Stomach (tissue), 8 donors: ENCODE measurements at regions not wholly inside any gene's neighbourhood (a gene's known extent, or its start where the extent isn't known, plus 50 kb on each side); places are given as distances from the start of the nearest gene placed in this dataset.
"Not testable (repeated sequence)": the region's sequence is repeated elsewhere in the genome, so short reads cannot be mapped to it uniquely, and the experiment has no call there.

ENCODE experiments used
- DNase-seq, 2 donors: peaks; one replicate each; pipeline versions ENCODE4 v3.0.0 to v3.0.0-alpha.2; 2013 to 2019
- H3K27ac ChIP-seq, 5 donors: fragments of 200-600 bp in 4 of 5; sonication (generic) in 4 of 5; one replicate each; pipeline ENCODE4 v1.5.1; 2013 to 2019; ENCODE audit warnings: mild to moderate bottlenecking in 1 of 5, moderate library complexity in 1 of 5
- H3K27me3 ChIP-seq, 3 donors: fragments of 200-600 bp; sonication (generic); one replicate each; pipeline ENCODE4 v1.5.1; 2017 to 2019; ENCODE audit warnings: mixed run types in 1 of 3
- H3K36me3 ChIP-seq, 4 donors: fragments of 200-600 bp; sonication (generic); 1 replicate in 3 of 4; 2 replicates in 1 of 4; pipeline ENCODE4 v1.5.1; 2016 to 2019
- H3K4me1 ChIP-seq, 4 donors: fragments of 200-600 bp; sonication (generic); one replicate each; pipeline ENCODE4 v1.5.1; 2016 to 2019
- H3K4me3 ChIP-seq, 4 donors: fragments of 200-600 bp; sonication (generic) in 3 of 4; one replicate each; pipeline ENCODE4 v1.5.1; 2016 to 2019; ENCODE audit warnings: mild to moderate bottlenecking in 1 of 4
- H3K9me3 ChIP-seq, 4 donors: fragments of 200-600 bp; sonication (generic); one replicate each; pipeline ENCODE4 v1.5.1; 2016 to 2019
- EP300 ChIP-seq: sonication (generic); formaldehyde crosslinking; IDR thresholded peaks from one replicate; pipeline ENCODE4 v1.6.1; 2017; ENCODE audit warnings: antibody characterized with exemption
- POLR2A ChIP-seq, 4 donors: fragments of 450-650 bp; IDR thresholded peaks; one replicate each; pipeline ENCODE4 v1.6.1; 2016; ENCODE audit warnings: antibody characterized with exemption in 4 of 4, control low read depth in 2 of 4, mild to moderate bottlenecking in 1 of 4, moderate library complexity in 1 of 4
- POLR2AphosphoS5 ChIP-seq, 3 donors: sonication (generic); formaldehyde crosslinking; IDR thresholded peaks; one replicate each; pipeline ENCODE4 v1.6.1; 2016; ENCODE audit warnings: antibody characterized with exemption in 3 of 3
- WGBS, 5 donors: extraction: QIAGEN DNeasy Blood & Tissue Kit in 3 of 5; methylation state at CpG; one replicate each; pipeline versions ENCODE4 v1.1.5 to v1.1.7; 2013 to 2018; 5-methylcytosine and 5-hydroxymethylcytosine counted together
- intact Hi-C: fragments of 100-400 bp; cut with DNase I; formaldehyde crosslinking; loops from one replicate; pipeline ENCODE4 v1.15.1; 2023; ENCODE audit warnings: low total_unique reads
- TF ChIP-seq, protein P1 (sequence below), 7 experiments: fragments of 450-650 bp in 4 of 7; fragments of 200-600 bp in 3 of 7; sonication (generic) in 3 of 7; IDR thresholded peaks; one replicate each; pipeline ENCODE4 v1.5.1; 2016 to 2019; ENCODE audit warnings: antibody characterized with exemption in 7 of 7, control low read depth in 2 of 7, mild to moderate bottlenecking in 1 of 7
- donor health status: healthy with polysubstance abuse.
- donor health status: Bipolar disorder and iron deficiency.
- donor health status: healthy.

GRCh38 chrX:150118476-150118875, 180.2 kb upstream of the EOLA2 start:
- no peak overlapping the region for H3K4me3 ChIP-seq
- intact Hi-C loops: no loop called here
- no peak for DNase-seq
- no peaks in the 10 kb centered on the region for H3K9me3 ChIP-seq
- H3K36me3 ChIP-seq: no peaks in the 10 kb centered on the region
- H3K27me3 ChIP-seq: no peaks in the 10 kb centered on the region
- TF ChIP-seq, protein P1, sequence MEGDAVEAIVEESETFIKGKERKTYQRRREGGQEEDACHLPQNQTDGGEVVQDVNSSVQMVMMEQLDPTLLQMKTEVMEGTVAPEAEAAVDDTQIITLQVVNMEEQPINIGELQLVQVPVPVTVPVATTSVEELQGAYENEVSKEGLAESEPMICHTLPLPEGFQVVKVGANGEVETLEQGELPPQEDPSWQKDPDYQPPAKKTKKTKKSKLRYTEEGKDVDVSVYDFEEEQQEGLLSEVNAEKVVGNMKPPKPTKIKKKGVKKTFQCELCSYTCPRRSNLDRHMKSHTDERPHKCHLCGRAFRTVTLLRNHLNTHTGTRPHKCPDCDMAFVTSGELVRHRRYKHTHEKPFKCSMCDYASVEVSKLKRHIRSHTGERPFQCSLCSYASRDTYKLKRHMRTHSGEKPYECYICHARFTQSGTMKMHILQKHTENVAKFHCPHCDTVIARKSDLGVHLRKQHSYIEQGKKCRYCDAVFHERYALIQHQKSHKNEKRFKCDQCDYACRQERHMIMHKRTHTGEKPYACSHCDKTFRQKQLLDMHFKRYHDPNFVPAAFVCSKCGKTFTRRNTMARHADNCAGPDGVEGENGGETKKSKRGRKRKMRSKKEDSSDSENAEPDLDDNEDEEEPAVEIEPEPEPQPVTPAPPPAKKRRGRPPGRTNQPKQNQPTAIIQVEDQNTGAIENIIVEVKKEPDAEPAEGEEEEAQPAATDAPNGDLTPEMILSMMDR (IDR thresholded peaks at IDR 0.05): no peak
- TF ChIP-seq EP300 (no peak), POLR2A (IDR thresholded peaks at IDR 0.05) (no peak), POLR2AphosphoS5 (IDR thresholded peaks at IDR 0.05) (no peak)
- no peak overlapping the region for H3K27ac ChIP-seq
- H3K4me1 ChIP-seq: no peaks in the 10 kb centered on the region
- WGBS, 5 donors: 70 to 89% (median 76%) methylated on average over 6 to 7 of the region's 7 CpGs

GRCh38 chrX:150119323-150119722, 181.0 kb upstream of the EOLA2 start:
- WGBS, 5 donors: 46 to 59% (median 57%) methylated on average over 2 of the region's 2 CpGs
- Histone ChIP-seq H3K9me3 (no peaks in the 10 kb centered on the region), H3K27ac (no peak overlapping the region), H3K4me3 (no peak overlapping the region), H3K36me3 (no peaks in the 10 kb centered on the region), H3K27me3 (no peaks in the 10 kb centered on the region), H3K4me1 (no peaks in the 10 kb centered on the region)
- TF ChIP-seq POLR2A (IDR thresholded peaks at IDR 0.05) (no peak), EP300 (no peak), POLR2AphosphoS5 (IDR thresholded peaks at IDR 0.05) (no peak)
- TF ChIP-seq, protein P1 (IDR thresholded peaks at IDR 0.05): no peak
- DNase-seq: peak in 1 of 2 donors; percentile 3
- intact Hi-C loops: no loop called here

GRCh38 chrX:150125045-150125444, 186.8 kb upstream of the EOLA2 start:
- H3K4me1 ChIP-seq, H3K36me3 ChIP-seq, intact Hi-C loops, DNase-seq, H3K27ac ChIP-seq, H3K4me3 ChIP-seq, H3K9me3 ChIP-seq, H3K27me3 ChIP-seq: not testable (repeated sequence)
- 80 to 96% (median 93%) methylated on average over 2 of the region's 2 CpGs for WGBS, 5 donors

DNA sequence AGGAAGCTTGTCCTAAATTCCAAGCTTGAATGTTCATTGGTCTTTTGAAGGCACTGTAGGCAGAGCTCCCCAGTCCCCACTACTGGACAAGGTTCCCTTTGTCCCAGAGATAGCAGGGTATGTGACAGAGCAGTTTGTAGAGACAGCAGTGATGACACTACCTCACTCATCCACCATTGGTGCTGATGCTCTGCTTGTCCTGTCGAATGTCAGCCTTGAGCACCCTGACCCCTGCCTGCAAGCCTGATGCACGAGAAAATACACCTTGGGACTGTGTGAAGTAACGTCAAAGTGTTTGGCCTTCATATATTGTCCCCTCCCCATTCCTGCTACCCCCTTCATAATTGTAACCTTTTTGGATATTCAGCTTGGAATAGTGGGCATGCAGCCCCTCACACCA, 188.9 kb upstream of the EOLA2 start:
- Histone ChIP-seq H3K4me1 (no peaks in the 10 kb centered on the region), H3K4me3 (no peak overlapping the region), H3K27ac (no peak overlapping the region), H3K36me3 (no peaks in the 10 kb centered on the region), H3K27me3 (no peaks in the 10 kb centered on the region), H3K9me3 (no peaks in the 10 kb centered on the region)
- intact Hi-C loops: no loop called here
- WGBS, 5 donors: 47 to 77% (median 68%) methylated on average over 3 of the region's 3 CpGs
- no peak for DNase-seq
- TF ChIP-seq POLR2A (IDR thresholded peaks at IDR 0.05) (no peak), POLR2AphosphoS5 (IDR thresholded peaks at IDR 0.05) (no peak), EP300 (no peak)
- TF ChIP-seq, protein P1 (IDR thresholded peaks at IDR 0.05): no peak

DNA sequence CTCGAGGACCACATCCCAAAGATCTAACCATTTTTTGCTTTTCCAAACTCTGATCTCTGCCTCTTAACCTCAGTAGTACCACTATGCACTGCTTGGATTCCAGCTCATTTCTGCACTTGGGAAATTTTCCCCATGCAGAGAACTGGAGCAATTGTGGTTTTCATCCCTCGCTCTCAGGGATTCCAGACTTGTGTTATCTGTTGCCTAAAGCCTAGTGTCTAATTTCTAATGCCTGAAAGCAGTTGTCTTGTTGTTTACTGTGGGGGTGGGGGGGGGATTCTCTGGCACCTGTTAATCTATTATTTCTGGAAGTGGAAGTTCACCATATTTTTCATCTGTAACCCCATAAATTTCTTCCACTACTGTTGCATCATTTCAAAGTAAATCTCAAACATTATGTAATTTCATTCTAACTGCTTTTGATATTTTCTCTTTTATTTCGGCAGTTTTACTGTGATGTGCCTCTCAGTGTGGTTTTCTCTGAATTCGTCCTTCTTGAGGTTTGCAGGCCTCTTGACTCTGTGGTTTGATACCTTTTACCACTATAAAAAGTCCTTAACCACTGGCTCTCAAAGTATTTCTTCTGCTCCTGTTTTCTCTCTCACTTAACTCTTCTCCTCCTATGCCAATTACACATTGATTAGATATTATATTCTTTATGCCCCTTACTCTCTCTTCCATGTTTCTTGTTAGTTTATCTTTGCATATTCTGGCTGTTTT, 205.6 kb upstream of the EOLA2 start:
- no peak overlapping the region for H3K27ac ChIP-seq
- TF ChIP-seq POLR2AphosphoS5 (IDR thresholded peaks at IDR 0.05) (no peak), EP300 (no peak), POLR2A (IDR thresholded peaks at IDR 0.05) (no peak)
- TF ChIP-seq, protein P1 (IDR thresholded peaks at IDR 0.05): no peak
- H3K36me3 ChIP-seq: no peaks in the 10 kb centered on the region
- intact Hi-C loops: no loop called here
- peaks cover 0 to 13% (median 2%) of the 10 kb centered on the region in 4 donors for H3K9me3 ChIP-seq
- no peaks in the 10 kb centered on the region for H3K4me1 ChIP-seq
- no peak overlapping the region for H3K4me3 ChIP-seq
- 63 to 77% (median 74%) methylated on average over 4 of the region's 4 CpGs for WGBS, 5 donors
- H3K27me3 ChIP-seq: no peaks in the 10 kb centered on the region
- no peak for DNase-seq
